ENCODE measurements at regions not wholly inside any gene's neighbourhood (a gene's known extent, or its start where the extent isn't known, plus 50 kb on each side); places are given as distances from the start of the nearest gene placed in this dataset.

- intact Hi-C loops (cut with micrococcal nuclease; ENCODE audit: unreplicated experiment): no loop called here
- CTCF ChIA-PET: no interaction called here
- Mint-ChIP-seq H3K27me3 (ENCODE audit: insufficient read depth, unreplicated experiment) (no peaks in the 10 kb centered on the region), H3K9me3 (ENCODE audit: unreplicated experiment) (no peaks in the 10 kb centered on the region), H3K4me1 (ENCODE audit: low read depth, unreplicated experiment) (no peaks in the 10 kb centered on the region), H3K36me3 (ENCODE audit: insufficient read depth, unreplicated experiment) (no peaks in the 10 kb centered on the region), H3K27ac (ENCODE audit: unreplicated experiment) (no peak overlapping the region), H3K4me3 (ENCODE audit: unreplicated experiment) (no peak overlapping the region)
- no peaks in the 10 kb centered on the region for H3K9me3 ChIP-seq
- H3K27me3 ChIP-seq (replicated peaks; ENCODE audit: control insufficient read depth, insufficient read depth, low read length): no peaks in the 10 kb centered on the region
- DNase-seq: no peak
- no TSS peak for BruUV-seq (replicated peaks)
- H3K4me1 ChIP-seq: no peaks in the 10 kb centered on the region
- POLR2A ChIA-PET: no interaction called here
- TF ChIP-seq CTCF (IDR thresholded peaks at IDR 0.05; ENCODE audit: insufficient read depth in 1 of 2, low read depth in 1 of 2, low read length in 1 of 2, severe bottlenecking in 1 of 2, unreplicated experiment in 1 of 2): no peak
- H3K4me3 ChIP-seq (ENCODE audit: low read depth, low read length): no peak overlapping the region
- no peaks in the 10 kb centered on the region for H3K36me3 ChIP-seq (ENCODE audit: control insufficient read depth, insufficient read depth, low read length)
Measured at GRCh38 chr9:75397836-75398235, 309.5 kb downstream of the OSTF1 start.

GRCh38 chr9:75408391-75408790 is 320.1 kb downstream of the OSTF1 start:
- POLR2A ChIA-PET: no interaction called here
- H3K27me3 Mint-ChIP-seq (ENCODE audit: insufficient read depth, unreplicated experiment): no peaks in the 10 kb centered on the region

DNA sequence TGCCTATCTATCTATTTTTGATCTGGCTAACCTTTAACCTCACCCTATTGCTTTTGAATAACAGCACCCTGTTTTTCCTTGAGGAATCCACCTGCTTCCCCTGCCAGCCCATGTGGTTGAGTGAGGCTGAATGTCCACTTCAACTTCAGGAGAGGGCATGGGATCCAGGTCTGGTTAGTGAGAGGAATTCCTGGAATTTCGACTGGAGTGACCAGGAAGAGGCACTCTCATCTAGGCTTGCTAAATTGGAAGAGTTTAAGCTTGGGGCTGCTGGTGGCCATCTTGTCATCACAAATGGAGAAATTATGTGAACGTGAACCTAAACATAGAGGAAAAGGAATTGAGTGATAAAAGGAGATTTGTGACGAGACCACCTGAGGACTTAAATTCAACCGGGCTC is 322.1 kb downstream of the OSTF1 start:
- peaks cover 7% of the 10 kb centered on the region for H3K4me1 Mint-ChIP-seq (ENCODE audit: low read depth, unreplicated experiment)
- CTCF ChIA-PET: no interaction called here

More at GRCh38 chr9:75408391-75408790, 320.1 kb downstream of the OSTF1 start:
- no peak for DNase-seq
- no peaks in the 10 kb centered on the region for H3K4me1 Mint-ChIP-seq (ENCODE audit: low read depth, unreplicated experiment)
- H3K9me3 Mint-ChIP-seq (ENCODE audit: unreplicated experiment): peaks cover 7% of the 10 kb centered on the region
- no peak for TF ChIP-seq CTCF (IDR thresholded peaks at IDR 0.05; ENCODE audit: insufficient read depth in 1 of 2, low read depth in 1 of 2, low read length in 1 of 2, severe bottlenecking in 1 of 2, unreplicated experiment in 1 of 2)
- no peaks in the 10 kb centered on the region for H3K36me3 ChIP-seq (ENCODE audit: control insufficient read depth, insufficient read depth, low read length)
- BruUV-seq (replicated peaks): no TSS peak
- no peaks in the 10 kb centered on the region for H3K27me3 ChIP-seq (replicated peaks; ENCODE audit: control insufficient read depth, insufficient read depth, low read length)
- H3K4me3 ChIP-seq (ENCODE audit: low read depth, low read length): no peak overlapping the region
- no peaks in the 10 kb centered on the region for H3K4me1 ChIP-seq
- H3K36me3 Mint-ChIP-seq (ENCODE audit: insufficient read depth, unreplicated experiment): no peaks in the 10 kb centered on the region
- no peaks in the 10 kb centered on the region for H3K9me3 ChIP-seq
- CTCF ChIA-PET: no interaction called here
- no peak overlapping the region for H3K4me3 Mint-ChIP-seq (ENCODE audit: unreplicated experiment)
- H3K27ac Mint-ChIP-seq (ENCODE audit: unreplicated experiment): no peak overlapping the region
- intact Hi-C loops (cut with micrococcal nuclease; ENCODE audit: unreplicated experiment): no loop called here

More for the DNA sequence above, 322.1 kb downstream of the OSTF1 start:
- DNase-seq: no peak
- Mint-ChIP-seq H3K36me3 (ENCODE audit: insufficient read depth, unreplicated experiment) (no peaks in the 10 kb centered on the region), H3K4me3 (ENCODE audit: unreplicated experiment) (no peak overlapping the region), H3K9me3 (ENCODE audit: unreplicated experiment) (peaks cover 7% of the 10 kb centered on the region), H3K27me3 (ENCODE audit: insufficient read depth, unreplicated experiment) (no peaks in the 10 kb centered on the region), H3K27ac (ENCODE audit: unreplicated experiment) (no peak overlapping the region)
- TF ChIP-seq CTCF (IDR thresholded peaks at IDR 0.05; ENCODE audit: insufficient read depth in 1 of 2, low read depth in 1 of 2, low read length in 1 of 2, severe bottlenecking in 1 of 2, unreplicated experiment in 1 of 2): no peak
- no TSS peak for BruUV-seq (replicated peaks)
- no peak overlapping the region for H3K4me3 ChIP-seq (ENCODE audit: low read depth, low read length)
- POLR2A ChIA-PET: no interaction called here
- H3K9me3 ChIP-seq: no peaks in the 10 kb centered on the region
- no peaks in the 10 kb centered on the region for H3K27me3 ChIP-seq (replicated peaks; ENCODE audit: control insufficient read depth, insufficient read depth, low read length)
- intact Hi-C loops (cut with micrococcal nuclease; ENCODE audit: unreplicated experiment): no loop called here
- H3K36me3 ChIP-seq (ENCODE audit: control insufficient read depth, insufficient read depth, low read length): no peaks in the 10 kb centered on the region
- no peaks in the 10 kb centered on the region for H3K4me1 ChIP-seq
